Activated T-cell treated with anti-CD3 and anti-CD28 coated beads, Interleukin-2, amount 50 U/mL, for 72 hours (primary cell): ENCODE measurements at regions not wholly inside any gene's neighbourhood (a gene's known extent, or its start where the extent isn't known, plus 50 kb on each side); places are given as distances from the start of the nearest gene placed in this dataset.

ENCODE experiments used
- ATAC-seq, 2 donors: fragments of 150-1000 bp; cut with Tn5 transposase; replicated peaks in 1 of 2; 2 replicates each; pipeline ENCODE4 v1.10.0; 2021; ENCODE audit warnings: moderate library complexity in 2 of 2, mild to moderate bottlenecking in 1 of 2
- DNase-seq, 2 donors: peaks; one replicate each; pipeline ENCODE4 v3.0.0; 2021 to 2022; ENCODE audit warnings: mixed read lengths in 1 of 2
- H3K27ac Mint-ChIP-seq: one replicate; pipeline ENCODE4 v1.8.0; 2022; ENCODE audit warnings: mild to moderate bottlenecking, moderate library complexity, mixed read lengths
- H3K27me3 Mint-ChIP-seq: one replicate; pipeline ENCODE4 v1.8.0; 2022; ENCODE audit warnings: low read depth, mixed read lengths
- H3K36me3 Mint-ChIP-seq, 2 donors: one replicate each; pipeline ENCODE4 v1.8.0; 2022; ENCODE audit warnings: mixed read lengths in 2 of 2, mild to moderate bottlenecking in 1 of 2; ENCODE audit not compliant: insufficient read depth in 2 of 2
- H3K4me1 Mint-ChIP-seq: one replicate; pipeline ENCODE4 v1.8.0; 2022; ENCODE audit warnings: low read depth, mixed read lengths
- H3K4me3 Mint-ChIP-seq, 2 donors: one replicate each; pipeline ENCODE4 v1.8.0; 2022; ENCODE audit warnings: mild to moderate bottlenecking in 2 of 2, mixed read lengths in 2 of 2, moderate library complexity in 2 of 2
- H3K9me3 Mint-ChIP-seq, 2 donors: one replicate each; pipeline ENCODE4 v1.8.0; 2022; ENCODE audit warnings: mixed read lengths in 2 of 2

GRCh38 chr21:38699048-38699447 lies 106.7 kb upstream of the ETS2 start:
- peaks cover 30% of the 10 kb centered on the region for H3K27me3 Mint-ChIP-seq
- DNase-seq (no peak), ATAC-seq (no peak)
- peaks cover 0 to 2% of the 10 kb centered on the region in 2 donors for H3K9me3 Mint-ChIP-seq
- H3K27ac Mint-ChIP-seq, result no peak overlapping the region
- no peaks in the 10 kb centered on the region for H3K36me3 Mint-ChIP-seq
- H3K4me1 Mint-ChIP-seq, result no peaks in the 10 kb centered on the region
- H3K4me3 Mint-ChIP-seq, result no peak overlapping the region

- no peak overlapping the region for H3K27ac Mint-ChIP-seq
- no peak for ATAC-seq
- no peak for DNase-seq
- H3K4me1 Mint-ChIP-seq, result no peaks in the 10 kb centered on the region
- no peaks in the 10 kb centered on the region for H3K36me3 Mint-ChIP-seq
- peaks cover 0 to 2% of the 10 kb centered on the region in 2 donors for H3K9me3 Mint-ChIP-seq
- H3K27me3 Mint-ChIP-seq, result peaks cover 24% of the 10 kb centered on the region
- H3K4me3 Mint-ChIP-seq, result no peak overlapping the region
These were observed 103.5 kb upstream of the ETS2 start for GRCh38 chr21:38702196-38702595.

DNA sequence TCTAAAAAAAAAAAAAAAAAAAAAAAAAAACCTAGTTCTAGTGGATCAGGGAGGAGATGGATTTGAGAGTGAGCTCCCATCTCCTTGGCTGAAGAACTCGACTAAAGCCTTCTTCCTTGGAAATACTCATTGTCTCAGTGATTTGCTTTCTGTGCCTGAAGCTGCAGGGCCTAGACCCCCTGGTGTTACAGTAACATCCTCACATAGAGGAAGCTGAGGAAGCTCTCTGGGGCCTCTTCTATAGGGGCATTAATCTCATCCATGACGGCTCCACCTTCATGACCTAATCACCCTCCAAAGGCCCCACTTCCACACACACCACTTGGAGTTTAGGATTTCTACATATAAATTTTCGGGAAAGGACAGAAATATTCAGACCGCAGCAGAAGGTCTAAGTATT lies 95.9 kb upstream of the ETS2 start:
- H3K27ac Mint-ChIP-seq, result no peak overlapping the region
- peaks cover 18% of the 10 kb centered on the region for H3K27me3 Mint-ChIP-seq
- H3K4me3 Mint-ChIP-seq, result no peak overlapping the region
- DNase-seq, result no peak
- H3K36me3 Mint-ChIP-seq, result no peaks in the 10 kb centered on the region
- H3K4me1 Mint-ChIP-seq, result no peaks in the 10 kb centered on the region
- ATAC-seq, result no peak
- no peaks in the 10 kb centered on the region for H3K9me3 Mint-ChIP-seq

DNA sequence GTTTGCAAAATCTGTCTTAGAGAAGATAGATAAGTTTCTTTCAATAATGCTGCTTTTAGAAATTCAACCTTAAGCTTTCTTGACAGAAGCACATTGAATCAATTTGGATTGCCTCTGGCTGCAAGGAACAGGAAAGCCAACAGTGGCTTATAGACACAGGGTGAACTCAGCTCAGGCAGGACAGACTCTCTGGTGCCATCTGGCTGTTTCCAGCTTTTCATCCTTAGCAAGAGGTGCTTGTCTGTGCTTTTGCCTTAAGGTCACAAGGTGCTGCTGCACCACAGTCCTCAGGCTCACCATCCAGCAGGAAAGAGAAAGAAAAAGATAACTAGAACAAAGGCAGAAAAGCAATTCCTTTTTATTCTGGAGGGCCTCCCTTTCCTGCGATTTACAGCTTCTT lies 93.7 kb upstream of the ETS2 start:
- Mint-ChIP-seq H3K4me1 (no peaks in the 10 kb centered on the region), H3K27me3 (peaks cover 25% of the 10 kb centered on the region), H3K27ac (no peak overlapping the region), H3K9me3 (no peaks in the 10 kb centered on the region), H3K4me3 (no peak overlapping the region), H3K36me3 (no peaks in the 10 kb centered on the region)
- DNase-seq (no peak), ATAC-seq (no peak)

DNA sequence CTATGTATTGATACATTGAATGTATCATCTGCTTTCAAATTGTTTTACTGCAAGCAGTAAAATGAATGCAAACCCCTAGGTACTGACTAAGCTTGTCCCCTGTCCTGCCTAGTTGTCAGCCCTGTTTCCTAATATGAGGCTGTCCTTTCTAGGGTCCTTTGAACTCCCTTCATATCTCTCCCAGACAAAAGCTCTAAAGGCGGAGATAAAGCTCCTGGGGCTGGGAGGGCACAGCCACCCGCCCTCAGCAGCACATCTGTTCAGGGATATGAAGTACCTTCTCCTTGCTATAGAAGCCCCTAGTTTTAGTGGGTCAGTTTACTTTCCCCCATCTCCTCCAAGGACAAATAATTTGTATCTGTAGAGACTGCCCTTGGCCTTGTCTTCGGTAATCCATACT lies 93.1 kb upstream of the ETS2 start:
- ATAC-seq, result no peak
- DNase-seq, result no peak
- H3K4me1 Mint-ChIP-seq, result no peaks in the 10 kb centered on the region
- no peaks in the 10 kb centered on the region for H3K9me3 Mint-ChIP-seq
- H3K36me3 Mint-ChIP-seq, result no peaks in the 10 kb centered on the region
- no peak overlapping the region for H3K4me3 Mint-ChIP-seq
- peaks cover 25% of the 10 kb centered on the region for H3K27me3 Mint-ChIP-seq
- no peak overlapping the region for H3K27ac Mint-ChIP-seq

DNA sequence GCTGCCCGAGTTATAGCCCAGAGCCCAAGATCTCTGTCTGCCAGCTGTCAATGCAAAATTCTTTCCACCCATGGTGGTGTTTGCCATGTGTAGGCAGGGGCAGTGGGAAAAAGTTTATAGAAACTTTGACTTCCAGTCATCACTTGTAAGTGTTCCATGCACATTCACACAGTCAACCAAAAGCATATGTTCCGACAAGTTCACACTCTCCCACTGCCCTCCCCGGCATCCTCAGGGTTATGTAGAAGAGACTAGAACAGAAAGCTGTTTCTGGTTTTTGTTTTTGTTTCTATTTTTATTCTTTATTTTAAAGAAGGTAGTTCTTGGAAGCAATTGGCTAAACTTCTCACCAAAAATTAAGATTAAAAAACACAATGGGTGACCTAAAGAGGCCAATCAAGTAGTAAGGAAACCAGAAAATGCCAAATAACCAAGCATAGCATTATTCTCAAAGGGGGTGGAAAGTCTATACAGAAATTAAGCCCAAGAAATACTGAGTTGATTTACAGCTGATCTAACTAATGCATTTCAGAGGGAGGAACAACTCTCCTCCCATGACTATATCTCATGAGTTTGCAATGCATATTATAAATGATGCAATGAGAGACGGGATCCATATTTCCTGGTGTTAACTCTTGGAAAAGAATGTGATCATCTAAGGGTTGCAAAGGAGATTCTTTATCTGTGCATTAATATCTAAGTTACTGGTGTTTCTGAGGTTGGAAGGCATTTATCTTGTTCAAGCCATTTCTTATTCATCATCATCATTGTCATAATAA lies 91.5 kb upstream of the ETS2 start:
- no peak for ATAC-seq
- Mint-ChIP-seq H3K27me3 (peaks cover 25% of the 10 kb centered on the region), H3K36me3 (no peaks in the 10 kb centered on the region), H3K4me3 (no peak overlapping the region), H3K27ac (no peak overlapping the region), H3K4me1 (no peaks in the 10 kb centered on the region), H3K9me3 (no peaks in the 10 kb centered on the region)
- DNase-seq, result no peak

GRCh38 chr21:38714999-38715398 lies 90.7 kb upstream of the ETS2 start:
- no peak for ATAC-seq
- no peaks in the 10 kb centered on the region for H3K9me3 Mint-ChIP-seq
- H3K27me3 Mint-ChIP-seq, result peaks cover 25% of the 10 kb centered on the region
- H3K27ac Mint-ChIP-seq, result no peak overlapping the region
- H3K36me3 Mint-ChIP-seq, result no peaks in the 10 kb centered on the region
- H3K4me1 Mint-ChIP-seq, result no peaks in the 10 kb centered on the region
- no peak for DNase-seq
- no peak overlapping the region for H3K4me3 Mint-ChIP-seq

DNA sequence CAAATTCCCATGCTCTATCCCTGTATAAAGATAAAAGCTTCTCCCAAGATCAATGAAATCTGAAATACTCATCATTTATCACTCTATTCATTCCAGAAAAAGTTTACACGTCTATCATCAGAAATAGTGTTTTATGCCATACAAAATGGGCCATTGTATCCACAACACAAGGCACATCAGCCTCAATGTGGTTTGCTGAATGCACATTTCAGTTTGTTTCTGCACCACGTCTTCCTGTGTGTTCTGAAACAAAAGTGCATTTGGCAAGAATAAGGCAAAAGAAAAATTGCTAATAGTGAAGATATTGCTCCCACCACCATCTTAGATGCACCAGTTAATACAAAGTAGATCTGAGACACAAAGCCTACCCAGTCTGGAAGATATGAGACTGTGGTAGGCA lies 89.6 kb upstream of the ETS2 start:
- Mint-ChIP-seq H3K36me3 (no peaks in the 10 kb centered on the region), H3K4me1 (no peaks in the 10 kb centered on the region), H3K4me3 (no peak overlapping the region), H3K9me3 (no peaks in the 10 kb centered on the region), H3K27ac (no peak overlapping the region), H3K27me3 (peaks cover 25% of the 10 kb centered on the region)
- no peak for ATAC-seq
- DNase-seq, result no peak

GRCh38 chr21:38716942-38717341 lies 88.8 kb upstream of the ETS2 start:
- H3K27ac Mint-ChIP-seq, result no peak overlapping the region
- DNase-seq, result no peak
- H3K36me3 Mint-ChIP-seq, result no peaks in the 10 kb centered on the region
- H3K9me3 Mint-ChIP-seq, result no peaks in the 10 kb centered on the region
- H3K27me3 Mint-ChIP-seq, result peaks cover 25% of the 10 kb centered on the region
- no peak overlapping the region for H3K4me3 Mint-ChIP-seq
- no peaks in the 10 kb centered on the region for H3K4me1 Mint-ChIP-seq
- ATAC-seq, result no peak

DNA sequence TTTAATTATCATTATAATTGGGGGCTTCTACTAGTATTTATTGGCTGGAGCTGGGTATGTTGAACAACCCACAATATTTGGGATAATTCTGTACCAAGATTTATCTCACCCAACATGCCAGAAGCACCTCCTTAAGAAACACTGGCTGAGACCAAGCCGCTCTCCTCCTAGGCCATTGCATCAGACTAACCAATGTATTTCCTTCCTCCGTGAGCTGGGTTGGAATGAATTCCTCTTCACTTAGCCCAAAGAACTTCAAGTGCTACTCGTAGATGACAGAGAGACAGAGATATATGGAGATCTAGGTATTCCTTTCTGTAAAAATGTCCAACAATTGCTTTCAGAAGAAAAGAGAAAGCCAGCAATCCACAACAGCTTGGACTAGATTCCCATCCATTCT lies 87.2 kb upstream of the ETS2 start:
- DNase-seq (no peak), ATAC-seq (no peak)
- H3K36me3 Mint-ChIP-seq, result no peaks in the 10 kb centered on the region
- H3K4me1 Mint-ChIP-seq, result no peaks in the 10 kb centered on the region
- H3K9me3 Mint-ChIP-seq, result no peaks in the 10 kb centered on the region
- no peak overlapping the region for H3K4me3 Mint-ChIP-seq
- peaks cover 21% of the 10 kb centered on the region for H3K27me3 Mint-ChIP-seq
- no peak overlapping the region for H3K27ac Mint-ChIP-seq

- Mint-ChIP-seq H3K27me3 (peaks cover 5% of the 10 kb centered on the region), H3K27ac (no peak overlapping the region), H3K36me3 (peaks cover 4 to 6% of the 10 kb centered on the region in 2 donors), H3K4me1 (no peaks in the 10 kb centered on the region), H3K4me3 (no peak overlapping the region), H3K9me3 (peaks cover 4 to 6% of the 10 kb centered on the region in 2 donors)
- no peak for ATAC-seq
- DNase-seq, result no peak
These were observed 85.7 kb upstream of the ETS2 start for GRCh38 chr21:38720074-38720473.

DNA sequence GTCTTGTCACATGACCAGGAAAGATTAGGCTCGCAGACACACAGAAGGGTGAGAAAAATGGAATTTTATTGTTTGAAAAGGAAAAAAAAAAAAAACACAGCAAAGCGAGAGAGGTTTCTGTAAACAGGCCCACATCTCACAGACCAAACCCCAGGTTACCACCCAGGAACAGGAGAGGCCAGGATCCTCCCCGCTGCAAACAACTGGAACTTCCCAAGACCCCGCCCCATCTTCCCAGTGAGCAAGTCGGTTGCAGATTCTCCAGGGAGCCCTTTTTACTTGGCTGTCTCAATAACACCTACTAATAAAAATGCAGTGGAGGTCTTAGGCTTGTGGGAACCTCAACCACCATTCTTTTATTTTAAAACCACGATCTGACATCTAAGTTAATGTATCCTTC lies 84.7 kb upstream of the ETS2 start:
- Mint-ChIP-seq H3K4me1 (no peaks in the 10 kb centered on the region), H3K27me3 (no peaks in the 10 kb centered on the region), H3K27ac (no peak overlapping the region)

DNA sequence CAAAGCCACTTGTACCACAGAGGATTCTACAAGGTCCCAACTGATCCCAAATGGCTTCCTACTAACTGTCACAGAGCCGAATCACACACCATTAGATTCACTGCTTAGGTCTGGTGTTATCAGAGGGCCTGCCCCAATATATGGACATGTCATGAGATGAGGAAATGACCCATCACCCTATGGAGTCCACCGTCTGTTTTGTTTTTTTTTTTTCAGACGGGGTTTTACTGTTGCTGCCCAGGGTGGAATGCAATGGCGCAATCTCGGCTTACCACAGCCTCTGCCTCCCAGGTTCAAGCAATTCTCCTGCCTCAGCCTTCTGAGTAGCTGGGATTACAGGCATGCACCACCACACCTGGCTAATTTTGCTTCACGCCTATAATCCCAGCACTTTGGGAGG lies 83.8 kb upstream of the ETS2 start:
- Mint-ChIP-seq H3K9me3 (peaks cover 10 to 16% of the 10 kb centered on the region in 2 donors), H3K4me3 (no peak overlapping the region)
- ATAC-seq, result no peak

More for the DNA sequence above, 84.7 kb upstream of the ETS2 start:
- DNase-seq, result no peak
- Mint-ChIP-seq H3K9me3 (peaks cover 6 to 11% of the 10 kb centered on the region in 2 donors), H3K4me3 (no peak overlapping the region), H3K36me3 (peaks cover 6 to 7% of the 10 kb centered on the region in 2 donors)
- ATAC-seq, result no peak

More for the DNA sequence above, 83.8 kb upstream of the ETS2 start:
- H3K36me3 Mint-ChIP-seq, result peaks cover 6 to 12% of the 10 kb centered on the region in 2 donors
- no peaks in the 10 kb centered on the region for H3K4me1 Mint-ChIP-seq
- no peaks in the 10 kb centered on the region for H3K27me3 Mint-ChIP-seq
- H3K27ac Mint-ChIP-seq, result no peak overlapping the region
- no peak for DNase-seq
